ENCODE measurements at regions not wholly inside any gene's neighbourhood (a gene's known extent, or its start where the extent isn't known, plus 50 kb on each side); places are given as distances from the start of the nearest gene placed in this dataset.

DNA sequence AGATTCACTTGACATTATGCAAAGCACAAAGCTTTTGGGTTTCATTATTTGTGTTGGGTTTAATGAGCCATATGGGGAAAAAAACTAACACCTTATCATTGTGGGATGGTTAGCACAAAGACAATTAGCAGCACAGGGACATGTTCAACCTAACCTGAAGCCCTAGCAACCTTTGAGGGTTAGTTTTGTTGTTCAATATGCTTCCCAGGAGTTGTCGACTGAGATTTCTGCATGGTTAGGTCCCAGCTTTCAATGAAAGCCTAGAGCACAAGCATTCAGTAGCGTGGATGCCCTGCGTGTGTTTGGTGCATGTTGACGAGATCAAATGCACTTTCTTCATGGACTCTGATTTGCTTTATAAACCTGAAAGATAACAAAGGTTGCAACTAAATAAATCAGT is 565.2 kb upstream of the TLE4 start:
- dilution Hi-C loops (cut with MboI; ENCODE audit: extremely low pct_ligation_motif_present, low sequenced_read_pairs) = no loop called here
- POLR2A ChIA-PET = no interaction called here

DNA sequence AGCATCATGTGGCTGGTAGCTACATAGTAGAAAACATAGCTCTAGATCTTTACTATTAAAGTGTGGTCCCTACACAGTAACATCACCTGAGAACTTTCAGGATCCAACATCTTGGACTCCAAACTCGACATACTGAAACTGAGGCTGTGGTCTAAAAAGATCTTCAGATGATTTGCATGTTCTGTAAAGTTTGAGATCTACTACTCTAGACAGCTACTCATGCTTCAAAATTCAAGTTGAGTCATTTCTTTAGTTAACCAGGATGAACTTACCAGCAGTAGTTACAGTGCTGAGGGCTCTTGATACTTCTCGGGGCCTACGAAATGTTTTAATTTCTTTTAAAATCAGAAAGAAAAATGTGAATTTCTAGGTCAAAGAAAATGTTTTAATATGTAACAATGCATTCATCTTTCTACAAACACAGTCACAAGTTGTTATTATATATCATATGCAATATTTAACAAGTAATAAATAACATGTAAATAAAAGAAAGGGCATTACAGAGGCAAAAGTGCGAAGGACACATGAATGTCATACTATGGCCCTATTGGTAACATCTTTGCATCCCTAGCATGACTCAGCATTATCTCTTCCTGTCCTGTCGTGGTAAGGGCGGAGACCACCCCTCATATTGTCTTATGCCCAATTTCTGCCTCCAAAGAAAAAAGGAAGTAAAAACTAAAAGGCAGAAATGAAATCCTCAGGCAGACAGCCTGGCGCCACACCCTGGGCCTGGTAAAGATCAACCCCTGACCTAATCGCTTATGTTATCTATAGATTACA is 563.9 kb upstream of the TLE4 start:
- Histone ChIP-seq H3K9ac (replicated peaks; ENCODE audit: extremely low read depth, insufficient read depth, low read length) (no peak overlapping the region), H3K27ac (ENCODE audit: insufficient read depth, low read depth, low read length) (no peak overlapping the region), H2AFZ (ENCODE audit: low read depth, low read length) (no peak overlapping the region), H3K9me1 (replicated peaks; ENCODE audit: control insufficient read depth, extremely low read depth, insufficient read depth, low read length) (no peaks in the 10 kb centered on the region), H3K79me2 (ENCODE audit: control insufficient read depth, insufficient read depth, low read length) (no peaks in the 10 kb centered on the region), H4K20me1 (replicated peaks; ENCODE audit: control insufficient read depth, extremely low read depth, insufficient read depth, low read length) (no peaks in the 10 kb centered on the region), H3K4me1 (ENCODE audit: control insufficient read depth, extremely low read depth, insufficient read depth, low read length) (peaks cover 18% of the 10 kb centered on the region), H3K36me3 (ENCODE audit: control insufficient read depth in 2 of 2, extremely low read depth in 1 of 2, insufficient read depth in 2 of 2, low read length in 2 of 2) (no peaks in the 10 kb centered on the region), H3K9me3 (replicated peaks; ENCODE audit: control insufficient read depth, insufficient read depth, low read length) (no peaks in the 10 kb centered on the region), H3K27me3 (ENCODE audit: control insufficient read depth in 2 of 2, insufficient read depth in 2 of 2, low read length in 2 of 2) (no peaks in the 10 kb centered on the region), H3K4me3 (replicated peaks in 1 of 3; ENCODE audit: insufficient read depth in 1 of 3, low read depth in 1 of 3, low read length in 3 of 3) (no peak overlapping the region), H3K4me2 (ENCODE audit: insufficient read depth, low read length) (no peak overlapping the region)
- intact Hi-C loops (cut with micrococcal nuclease) = no loop called here
- DNase-seq (ENCODE audit: low read depth, low spot score) = no peak
- CTCF ChIA-PET = no interaction called here
- FAIRE-seq = no peak
- dilution Hi-C loops (cut with MboI; ENCODE audit: extremely low pct_ligation_motif_present, low sequenced_read_pairs) = no loop called here
- no TSS peak for BruUV-seq (replicated peaks)
- TF ChIP-seq POLR2AphosphoS5 (IDR thresholded peaks at IDR 0.05; ENCODE audit: insufficient read depth, low read depth, low read length) = no peak
- POLR2A ChIA-PET = no interaction called here

More for the DNA sequence above, 565.2 kb upstream of the TLE4 start:
- H3K79me2 ChIP-seq (ENCODE audit: control insufficient read depth, insufficient read depth, low read length) = no peaks in the 10 kb centered on the region
- no peak overlapping the region for H3K4me3 ChIP-seq (replicated peaks in 1 of 3; ENCODE audit: insufficient read depth in 1 of 3, low read depth in 1 of 3, low read length in 3 of 3)
- TF ChIP-seq POLR2AphosphoS5 (IDR thresholded peaks at IDR 0.05; ENCODE audit: insufficient read depth, low read depth, low read length) = no peak
- no peak overlapping the region for H3K27ac ChIP-seq (ENCODE audit: insufficient read depth, low read depth, low read length)
- BruUV-seq (replicated peaks) = no TSS peak
- no peaks in the 10 kb centered on the region for H4K20me1 ChIP-seq (replicated peaks; ENCODE audit: control insufficient read depth, extremely low read depth, insufficient read depth, low read length)
- no peaks in the 10 kb centered on the region for H3K27me3 ChIP-seq (ENCODE audit: control insufficient read depth in 2 of 2, insufficient read depth in 2 of 2, low read length in 2 of 2)
- no peaks in the 10 kb centered on the region for H3K36me3 ChIP-seq (ENCODE audit: control insufficient read depth in 2 of 2, extremely low read depth in 1 of 2, insufficient read depth in 2 of 2, low read length in 2 of 2)
- FAIRE-seq (no peak), DNase-seq (ENCODE audit: low read depth, low spot score) (no peak)
- intact Hi-C loops (cut with micrococcal nuclease) = no loop called here
- H2AFZ ChIP-seq (ENCODE audit: low read depth, low read length) = no peak overlapping the region
- peaks cover 6% of the 10 kb centered on the region for H3K4me1 ChIP-seq (ENCODE audit: control insufficient read depth, extremely low read depth, insufficient read depth, low read length)
- no peak overlapping the region for H3K4me2 ChIP-seq (ENCODE audit: insufficient read depth, low read length)
- CTCF ChIA-PET = no interaction called here
- H3K9me1 ChIP-seq (replicated peaks; ENCODE audit: control insufficient read depth, extremely low read depth, insufficient read depth, low read length) = no peaks in the 10 kb centered on the region
- no peaks in the 10 kb centered on the region for H3K9me3 ChIP-seq (replicated peaks; ENCODE audit: control insufficient read depth, insufficient read depth, low read length)
- H3K9ac ChIP-seq (replicated peaks; ENCODE audit: extremely low read depth, insufficient read depth, low read length) = no peak overlapping the region
